ENCODE measurements at regions not wholly inside any gene's neighbourhood (a gene's known extent, or its start where the extent isn't known, plus 50 kb on each side); places are given as distances from the start of the nearest gene placed in this dataset.

DNA sequence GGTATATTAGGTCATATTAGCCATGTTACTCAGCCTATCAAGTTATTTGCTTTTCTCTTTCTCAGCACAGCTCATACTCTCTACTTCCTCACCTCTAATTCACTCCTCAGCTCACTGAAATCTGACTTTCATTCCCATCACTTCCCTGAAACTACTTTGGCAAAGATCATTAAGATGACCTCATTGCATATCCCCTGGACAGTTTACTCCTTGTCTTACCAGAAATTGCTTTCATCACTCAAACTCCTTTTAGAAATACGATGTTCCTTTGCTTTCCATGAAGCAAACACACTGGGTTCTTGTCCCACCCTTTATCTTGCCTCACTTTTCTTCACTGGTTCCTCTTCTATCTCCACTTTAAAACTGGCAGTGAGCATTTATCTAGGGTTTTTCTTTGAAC lies 354.4 kb downstream of the TUSC7 start (continued):
- TF ChIP-seq, protein P1, sequence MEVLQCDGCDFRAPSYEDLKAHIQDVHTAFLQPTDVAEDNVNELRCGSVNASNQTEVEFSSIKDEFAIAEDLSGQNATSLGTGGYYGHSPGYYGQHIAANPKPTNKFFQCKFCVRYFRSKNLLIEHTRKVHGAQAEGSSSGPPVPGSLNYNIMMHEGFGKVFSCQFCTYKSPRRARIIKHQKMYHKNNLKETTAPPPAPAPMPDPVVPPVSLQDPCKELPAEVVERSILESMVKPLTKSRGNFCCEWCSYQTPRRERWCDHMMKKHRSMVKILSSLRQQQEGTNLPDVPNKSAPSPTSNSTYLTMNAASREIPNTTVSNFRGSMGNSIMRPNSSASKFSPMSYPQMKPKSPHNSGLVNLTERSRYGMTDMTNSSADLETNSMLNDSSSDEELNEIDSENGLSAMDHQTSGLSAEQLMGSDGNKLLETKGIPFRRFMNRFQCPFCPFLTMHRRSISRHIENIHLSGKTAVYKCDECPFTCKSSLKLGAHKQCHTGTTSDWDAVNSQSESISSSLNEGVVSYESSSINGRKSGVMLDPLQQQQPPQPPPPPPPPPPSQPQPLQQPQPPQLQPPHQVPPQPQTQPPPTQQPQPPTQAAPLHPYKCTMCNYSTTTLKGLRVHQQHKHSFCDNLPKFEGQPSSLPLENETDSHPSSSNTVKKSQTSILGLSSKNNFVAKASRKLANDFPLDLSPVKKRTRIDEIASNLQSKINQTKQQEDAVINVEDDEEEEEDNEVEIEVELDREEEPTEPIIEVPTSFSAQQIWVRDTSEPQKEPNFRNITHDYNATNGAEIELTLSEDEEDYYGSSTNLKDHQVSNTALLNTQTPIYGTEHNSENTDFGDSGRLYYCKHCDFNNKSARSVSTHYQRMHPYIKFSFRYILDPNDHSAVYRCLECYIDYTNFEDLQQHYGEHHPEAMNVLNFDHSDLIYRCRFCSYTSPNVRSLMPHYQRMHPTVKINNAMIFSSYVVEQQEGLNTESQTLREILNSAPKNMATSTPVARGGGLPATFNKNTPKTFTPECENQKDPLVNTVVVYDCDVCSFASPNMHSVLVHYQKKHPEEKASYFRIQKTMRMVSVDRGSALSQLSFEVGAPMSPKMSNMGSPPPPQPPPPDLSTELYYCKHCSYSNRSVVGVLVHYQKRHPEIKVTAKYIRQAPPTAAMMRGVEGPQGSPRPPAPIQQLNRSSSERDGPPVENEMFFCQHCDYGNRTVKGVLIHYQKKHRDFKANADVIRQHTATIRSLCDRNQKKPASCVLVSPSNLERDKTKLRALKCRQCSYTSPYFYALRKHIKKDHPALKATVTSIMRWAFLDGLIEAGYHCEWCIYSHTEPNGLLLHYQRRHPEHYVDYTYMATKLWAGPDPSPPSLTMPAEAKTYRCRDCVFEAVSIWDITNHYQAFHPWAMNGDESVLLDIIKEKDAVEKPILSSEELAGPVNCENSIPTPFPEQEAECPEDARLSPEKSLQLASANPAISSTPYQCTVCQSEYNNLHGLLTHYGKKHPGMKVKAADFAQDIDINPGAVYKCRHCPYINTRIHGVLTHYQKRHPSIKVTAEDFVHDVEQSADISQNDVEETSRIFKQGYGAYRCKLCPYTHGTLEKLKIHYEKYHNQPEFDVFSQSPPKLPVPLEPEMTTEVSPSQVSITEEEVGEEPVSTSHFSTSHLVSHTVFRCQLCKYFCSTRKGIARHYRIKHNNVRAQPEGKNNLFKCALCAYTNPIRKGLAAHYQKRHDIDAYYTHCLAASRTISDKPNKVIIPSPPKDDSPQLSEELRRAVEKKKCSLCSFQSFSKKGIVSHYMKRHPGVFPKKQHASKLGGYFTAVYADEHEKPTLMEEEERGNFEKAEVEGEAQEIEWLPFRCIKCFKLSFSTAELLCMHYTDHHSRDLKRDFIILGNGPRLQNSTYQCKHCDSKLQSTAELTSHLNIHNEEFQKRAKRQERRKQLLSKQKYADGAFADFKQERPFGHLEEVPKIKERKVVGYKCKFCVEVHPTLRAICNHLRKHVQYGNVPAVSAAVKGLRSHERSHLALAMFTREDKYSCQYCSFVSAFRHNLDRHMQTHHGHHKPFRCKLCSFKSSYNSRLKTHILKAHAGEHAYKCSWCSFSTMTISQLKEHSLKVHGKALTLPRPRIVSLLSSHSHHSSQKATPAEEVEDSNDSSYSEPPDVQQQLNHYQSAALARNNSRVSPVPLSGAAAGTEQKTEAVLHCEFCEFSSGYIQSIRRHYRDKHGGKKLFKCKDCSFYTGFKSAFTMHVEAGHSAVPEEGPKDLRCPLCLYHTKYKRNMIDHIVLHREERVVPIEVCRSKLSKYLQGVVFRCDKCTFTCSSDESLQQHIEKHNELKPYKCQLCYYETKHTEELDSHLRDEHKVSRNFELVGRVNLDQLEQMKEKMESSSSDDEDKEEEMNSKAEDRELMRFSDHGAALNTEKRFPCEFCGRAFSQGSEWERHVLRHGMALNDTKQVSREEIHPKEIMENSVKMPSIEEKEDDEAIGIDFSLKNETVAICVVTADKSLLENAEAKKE (CRISPR knock-in tag; IDR thresholded peaks at IDR 0.05) = no peak
- no peak for TF ChIP-seq EZH2 (IDR thresholded peaks at IDR 0.05; ENCODE audit: low read depth, unreplicated experiment)
- TF ChIP-seq CREB1 (CRISPR knock-in tag; IDR thresholded peaks at IDR 0.05; ENCODE audit: low read depth) = no peak
- TF ChIP-seq NANOG (IDR thresholded peaks at IDR 0.05; ENCODE audit: borderline replicate concordance) = no peak

DNA sequence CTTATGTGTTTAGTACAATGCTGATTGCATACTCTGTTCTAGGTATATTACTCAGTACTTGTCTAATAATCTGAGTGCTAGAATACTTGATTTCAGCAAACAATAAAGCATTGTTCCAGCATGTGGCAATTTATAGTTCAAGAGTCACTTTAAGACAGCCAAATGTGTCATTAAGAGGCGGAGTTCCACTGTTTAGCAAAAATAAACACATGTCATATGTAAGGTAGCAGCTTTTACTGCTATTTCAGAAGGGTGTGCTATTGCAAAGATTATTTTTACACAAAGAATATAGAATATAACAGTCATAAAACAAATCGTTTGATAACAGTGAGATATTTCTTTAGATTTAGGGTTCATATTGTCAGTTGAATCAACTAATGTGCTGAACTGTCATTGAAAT lies 358.7 kb downstream of the TUSC7 start:
- H3K27me3 ChIP-seq (ENCODE audit: insufficient read depth) = no peaks in the 10 kb centered on the region
- H3K27ac ChIP-seq (ENCODE audit: low read depth) = no peak overlapping the region
- Mint-ChIP-seq H3K4me1 (peaks cover 4% of the 10 kb centered on the region; the same call in 1 of the 3 replicates), H3K27ac (no peak overlapping the region), H3K9me3 (no peaks in the 10 kb centered on the region), H3K36me3 (ENCODE audit: low read depth) (no peaks in the 10 kb centered on the region), H3K27me3 (ENCODE audit: insufficient read depth, low read depth, poor library complexity) (no peaks in the 10 kb centered on the region), H3K4me3 (no peak overlapping the region)
- H3K4me3 ChIP-seq = no peak overlapping the region
- H2AFZ ChIP-seq = no peak overlapping the region
- no peaks in the 10 kb centered on the region for H3K36me3 ChIP-seq (ENCODE audit: insufficient read depth)
- ATAC-seq (no peak), DNase-seq (ENCODE audit: low spot score) (no peak)
- H3K4me2 ChIP-seq = no peak overlapping the region
- no peaks in the 10 kb centered on the region for H3K4me1 ChIP-seq (ENCODE audit: insufficient read depth)
- H3F3A ChIP-seq (replicated peaks; ENCODE audit: low read depth) = no peaks in the 10 kb centered on the region
- H3K79me2 ChIP-seq (replicated peaks; ENCODE audit: insufficient read depth) = no peaks in the 10 kb centered on the region
- H3K9me2 ChIP-seq (ENCODE audit: insufficient read depth) = no peaks in the 10 kb centered on the region
- H4K20me1 ChIP-seq (replicated peaks; ENCODE audit: insufficient read depth) = no peaks in the 10 kb centered on the region
- no peak for TF ChIP-seq STAT1 (IDR thresholded peaks at IDR 0.05; ENCODE audit: unreplicated experiment)
- TF ChIP-seq, protein P1 (CRISPR knock-in tag; IDR thresholded peaks at IDR 0.05) = no peak
- TF ChIP-seq JUNB (IDR thresholded peaks at IDR 0.05; ENCODE audit: unreplicated experiment) = no peak
- no peak for TF ChIP-seq ZNF331 (CRISPR knock-in tag; IDR thresholded peaks at IDR 0.05; ENCODE audit: low read depth)
- no peak for TF ChIP-seq POLR2AphosphoS5 (IDR thresholded peaks at IDR 0.05; ENCODE audit: low read depth)
- TF ChIP-seq, protein P2, sequence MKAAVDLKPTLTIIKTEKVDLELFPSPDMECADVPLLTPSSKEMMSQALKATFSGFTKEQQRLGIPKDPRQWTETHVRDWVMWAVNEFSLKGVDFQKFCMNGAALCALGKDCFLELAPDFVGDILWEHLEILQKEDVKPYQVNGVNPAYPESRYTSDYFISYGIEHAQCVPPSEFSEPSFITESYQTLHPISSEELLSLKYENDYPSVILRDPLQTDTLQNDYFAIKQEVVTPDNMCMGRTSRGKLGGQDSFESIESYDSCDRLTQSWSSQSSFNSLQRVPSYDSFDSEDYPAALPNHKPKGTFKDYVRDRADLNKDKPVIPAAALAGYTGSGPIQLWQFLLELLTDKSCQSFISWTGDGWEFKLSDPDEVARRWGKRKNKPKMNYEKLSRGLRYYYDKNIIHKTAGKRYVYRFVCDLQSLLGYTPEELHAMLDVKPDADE (IDR thresholded peaks at IDR 0.05) = no peak
- no peak for TF ChIP-seq EZH2 (IDR thresholded peaks at IDR 0.05; ENCODE audit: low read depth, unreplicated experiment)
- no peak for TF ChIP-seq EZH2phosphoT487 (IDR thresholded peaks at IDR 0.05; ENCODE audit: unreplicated experiment)

Data from GM23338 (cell line).